ENCODE measurements at regions not wholly inside any gene's neighbourhood (a gene's known extent, or its start where the extent isn't known, plus 50 kb on each side); places are given as distances from the start of the nearest gene placed in this dataset.
A peak's percentile ranks its signal among the peaks of the same experiment; 100 is the strongest.

GRCh38 chr13:85261757-85262346 lies 537.4 kb downstream of the SLITRK6 start:
- BruUV-seq (replicated peaks), result no TSS peak
- H2AFZ ChIP-seq (ENCODE audit: control insufficient read depth, low read depth, low read length), result no peak overlapping the region
- intact Hi-C loops (cut with micrococcal nuclease; ENCODE audit: unreplicated experiment), result no loop called here
- in situ Hi-C loops (cut with MboI), result no loop called here
- DNase-seq (ENCODE audit: low read depth, low spot score) (no peak), FAIRE-seq (no peak), ATAC-seq (peak; percentile 67)
- no peak overlapping the region for H3K27ac ChIP-seq (ENCODE audit: control insufficient read depth, insufficient read depth)
- no peaks in the 10 kb centered on the region for H3K27me3 ChIP-seq (replicated peaks in 1 of 2; ENCODE audit: control insufficient read depth in 2 of 2, insufficient read depth in 2 of 2, low read length in 1 of 2)
- 8% methylated on average over 1 of the region's 1 CpG for WGBS (ENCODE audit: insufficient coverage, insufficient replicate concordance, low lambda C conversion rate, missing lambda C conversion rate)
- H3K79me2 ChIP-seq (ENCODE audit: control insufficient read depth, insufficient read depth, low read length), result no peaks in the 10 kb centered on the region
- no peak overlapping the region for H3K4me3 ChIP-seq
- H3K9ac ChIP-seq (ENCODE audit: control insufficient read depth, insufficient read depth, low read length), result no peak overlapping the region
- ChIA-PET SMC1A (ENCODE audit: uncharacterized antibody, unreplicated experiment) (no interaction called here), POLR2A (no interaction called here), CTCF (no interaction called here), RAD21 (ENCODE audit: unreplicated experiment) (no interaction called here)
- H3K36me3 ChIP-seq (ENCODE audit: control insufficient read depth in 2 of 2, insufficient read depth in 2 of 2, low read length in 1 of 2), result no peaks in the 10 kb centered on the region
- H4K20me1 ChIP-seq (ENCODE audit: control insufficient read depth, insufficient read depth), result no peaks in the 10 kb centered on the region
- H3K4me1 ChIP-seq (ENCODE audit: control insufficient read depth, insufficient read depth, low read length), result no peaks in the 10 kb centered on the region
- TF ChIP-seq SMAD5 (IDR thresholded peaks at IDR 0.05; ENCODE audit: low read depth) (no peak), CTCF (IDR thresholded peaks at IDR 0.05 in 2 of 3, conservative IDR thresholded peaks at IDR 0.05 in 1 of 3; ENCODE audit: control insufficient read depth in 2 of 3, extremely low read depth in 1 of 3, insufficient read depth in 1 of 3, low read depth in 3 of 3, low read length in 3 of 3) (peak in 2 of 3 experiments; percentile 18 to 29; a peak in 2 of 6 replicates)
- H3K4me2 ChIP-seq (ENCODE audit: control insufficient read depth, insufficient read depth), result no peak overlapping the region
- H3K9me3 ChIP-seq (replicated peaks; ENCODE audit: control insufficient read depth, insufficient read depth, low read length), result no peaks in the 10 kb centered on the region

- BruUV-seq (replicated peaks), result no TSS peak
- Histone ChIP-seq H3K27ac (ENCODE audit: control insufficient read depth, insufficient read depth) (no peak overlapping the region), H3K9me3 (replicated peaks; ENCODE audit: control insufficient read depth, insufficient read depth, low read length) (no peaks in the 10 kb centered on the region), H4K20me1 (ENCODE audit: control insufficient read depth, insufficient read depth) (no peaks in the 10 kb centered on the region), H3K79me2 (ENCODE audit: control insufficient read depth, insufficient read depth, low read length) (no peaks in the 10 kb centered on the region), H3K4me3 (no peak overlapping the region), H3K9ac (ENCODE audit: control insufficient read depth, insufficient read depth, low read length) (no peak overlapping the region), H3K36me3 (ENCODE audit: control insufficient read depth in 2 of 2, insufficient read depth in 2 of 2, low read length in 1 of 2) (no peaks in the 10 kb centered on the region), H3K4me2 (ENCODE audit: control insufficient read depth, insufficient read depth) (no peak overlapping the region), H3K4me1 (ENCODE audit: control insufficient read depth, insufficient read depth, low read length) (no peaks in the 10 kb centered on the region), H2AFZ (ENCODE audit: control insufficient read depth, low read depth, low read length) (no peak overlapping the region), H3K27me3 (replicated peaks in 1 of 2; ENCODE audit: control insufficient read depth in 2 of 2, insufficient read depth in 2 of 2, low read length in 1 of 2) (no peaks in the 10 kb centered on the region)
- CTCF ChIA-PET, result no interaction called here
- RAD21 ChIA-PET (ENCODE audit: unreplicated experiment), result no interaction called here
- TF ChIP-seq GATAD2B (conservative IDR thresholded peaks at IDR 0.05; ENCODE audit: low read depth), result no peak
- WGBS (ENCODE audit: insufficient coverage, insufficient replicate concordance, low lambda C conversion rate, missing lambda C conversion rate), result 43% methylated on average over 1 of the region's 1 CpG
- SMC1A ChIA-PET (ENCODE audit: uncharacterized antibody, unreplicated experiment), result no interaction called here
- DNase-seq (ENCODE audit: low read depth, low spot score) (no peak), ATAC-seq (no peak), FAIRE-seq (no peak)
- intact Hi-C loops (cut with micrococcal nuclease; ENCODE audit: unreplicated experiment), result no loop called here
- in situ Hi-C loops (cut with MboI), result no loop called here
- POLR2A ChIA-PET, result no interaction called here
Measured at GRCh38 chr13:85260896-85261295, 538.3 kb downstream of the SLITRK6 start.
